HG02571 (cell line): ENCODE measurements at regions not wholly inside any gene's neighbourhood (a gene's known extent, or its start where the extent isn't known, plus 50 kb on each side); places are given as distances from the start of the nearest gene placed in this dataset.

Source experiments
- ATAC-seq: cut with Tn5 transposase; IDR thresholded peaks from one replicate; pipeline ENCODE4 v1.9.1; 2021; ENCODE audit warnings: mild to moderate bottlenecking, moderate library complexity; ENCODE audit not compliant: unreplicated experiment

DNA sequence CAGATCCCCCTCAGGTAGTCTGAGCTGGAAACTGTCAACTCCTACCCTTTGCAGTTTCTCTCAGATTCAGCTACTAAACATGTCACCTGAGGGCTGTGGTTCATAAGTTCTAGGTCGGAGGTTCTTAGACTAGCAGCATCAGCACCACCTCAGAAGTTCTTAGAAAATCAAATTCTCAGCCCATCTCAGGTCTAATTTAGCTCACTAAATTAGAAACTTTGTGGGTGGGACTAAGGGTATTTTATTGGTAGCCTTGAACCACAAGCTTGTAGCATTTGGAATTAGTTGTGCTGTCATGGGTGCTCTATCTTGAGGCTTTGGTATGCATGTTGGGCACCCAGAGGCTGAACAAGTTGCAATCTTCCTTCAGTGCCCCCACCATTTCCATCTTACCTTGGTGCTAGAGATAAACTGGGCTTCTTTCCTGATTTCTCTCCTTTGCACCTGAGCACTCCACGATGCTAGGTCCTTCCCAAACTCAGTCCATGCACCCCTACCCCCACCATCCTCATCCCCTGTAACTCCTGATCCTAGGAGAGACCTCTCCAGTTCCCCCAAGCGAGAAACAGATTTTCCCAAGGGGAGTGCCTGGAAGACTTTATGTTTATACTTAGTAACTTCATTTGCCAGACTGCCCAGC, 54.2 kb downstream of the S1PR1 start:
- no peak for ATAC-seq

DNA sequence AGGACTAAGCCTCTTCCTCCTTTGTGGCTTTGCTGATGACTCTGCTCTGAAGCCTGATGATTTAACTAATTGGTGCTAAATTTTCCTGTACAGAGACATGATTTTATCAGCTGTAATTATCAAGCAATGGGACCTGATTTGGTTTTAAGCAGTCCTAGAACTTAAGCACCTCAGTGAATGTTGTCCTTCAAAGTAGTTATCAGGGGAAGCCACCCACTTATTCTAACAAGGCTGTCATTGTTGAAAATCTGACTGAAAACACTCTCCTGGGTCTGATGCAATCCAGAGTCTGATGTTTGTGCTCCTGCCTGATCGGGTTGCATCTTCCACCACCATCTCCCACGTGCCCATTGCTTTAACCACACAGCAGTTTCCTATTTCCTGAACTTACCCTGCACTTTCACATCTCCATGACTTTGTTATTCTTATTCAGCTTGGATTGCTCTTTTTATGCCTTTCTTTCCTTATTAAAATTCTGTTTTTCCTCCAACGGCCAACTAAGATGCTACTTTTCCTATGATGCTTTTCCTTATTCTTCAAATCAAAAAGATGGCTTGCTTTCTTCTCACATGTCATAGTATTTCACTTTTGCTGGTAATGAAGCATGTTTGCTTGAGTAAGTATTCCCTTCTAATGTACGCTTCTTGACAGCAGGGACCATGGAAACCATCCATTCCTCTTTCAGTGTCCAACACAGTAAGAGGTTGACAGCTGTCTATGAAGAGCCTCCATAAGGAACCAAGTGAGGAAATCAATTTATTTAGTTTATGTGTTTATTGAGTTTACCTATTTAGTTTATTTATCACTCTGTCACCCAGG, 55.0 kb downstream of the S1PR1 start:
- no peak for ATAC-seq

DNA sequence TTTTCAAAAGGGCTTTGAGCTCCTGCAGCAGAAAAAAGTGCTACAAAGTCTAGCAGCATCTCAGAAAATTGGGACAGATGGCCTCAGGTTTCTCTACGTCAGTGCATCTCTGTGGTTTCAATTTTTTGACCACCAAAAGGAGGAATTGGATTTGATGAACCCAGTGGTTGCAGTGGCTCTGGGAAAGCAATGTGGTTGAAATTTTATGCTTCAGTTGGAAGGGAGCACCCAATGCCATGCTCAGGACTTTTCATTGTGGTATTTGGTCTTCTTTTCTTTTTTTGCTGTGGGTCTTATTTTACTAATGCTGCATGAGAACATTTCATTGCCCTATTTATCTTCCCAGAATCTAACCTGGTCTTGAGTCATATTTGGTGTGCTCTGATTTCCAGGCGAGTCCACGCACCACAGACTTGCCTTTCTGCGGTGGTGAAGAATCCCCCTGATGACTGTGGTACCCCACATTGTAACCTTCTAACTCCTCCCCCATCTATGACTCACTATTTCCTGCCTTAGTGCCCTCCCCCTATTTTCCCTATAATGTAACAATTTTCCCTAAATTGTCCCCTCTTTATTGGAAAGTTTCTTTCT, 56.7 kb downstream of the S1PR1 start:
- ATAC-seq, result peak; percentile 57

DNA sequence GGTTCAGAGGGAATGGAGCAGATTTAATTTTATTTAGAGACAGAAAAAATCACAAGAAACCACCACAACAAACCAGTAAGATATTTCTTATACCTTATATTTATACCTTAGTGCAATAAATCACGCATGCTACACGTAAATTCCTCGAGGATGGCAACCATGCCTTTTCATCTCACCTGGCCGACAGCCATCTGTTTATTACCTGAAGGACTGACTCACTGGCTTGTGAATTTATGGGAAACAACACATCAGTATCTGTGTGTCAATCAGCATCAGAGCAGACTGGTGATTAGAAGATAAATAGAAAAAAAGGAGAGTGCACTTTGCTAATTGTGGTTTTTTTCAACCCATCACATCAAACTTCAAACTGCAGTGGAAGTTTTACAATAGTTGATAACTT, 58.4 kb downstream of the S1PR1 start:
- no peak for ATAC-seq

DNA sequence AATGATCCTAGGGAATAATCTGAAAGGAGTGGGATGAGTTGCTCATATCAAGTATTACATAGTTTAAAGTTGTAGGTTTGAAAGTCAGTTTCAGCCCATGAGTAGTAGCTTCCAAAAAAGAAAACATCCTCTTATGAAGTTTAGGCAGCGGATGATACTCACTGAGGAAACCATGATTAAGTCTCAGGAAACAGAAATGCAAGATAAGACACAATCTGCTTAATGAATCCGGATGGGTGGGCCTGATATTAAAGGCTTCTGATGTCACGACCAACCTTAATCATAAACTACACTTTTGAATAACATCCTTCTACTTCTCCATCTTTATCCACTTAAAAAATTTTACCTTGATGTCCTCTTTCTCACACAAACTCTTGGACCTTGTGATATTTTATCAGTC, 61.8 kb downstream of the S1PR1 start:
- no peak for ATAC-seq

DNA sequence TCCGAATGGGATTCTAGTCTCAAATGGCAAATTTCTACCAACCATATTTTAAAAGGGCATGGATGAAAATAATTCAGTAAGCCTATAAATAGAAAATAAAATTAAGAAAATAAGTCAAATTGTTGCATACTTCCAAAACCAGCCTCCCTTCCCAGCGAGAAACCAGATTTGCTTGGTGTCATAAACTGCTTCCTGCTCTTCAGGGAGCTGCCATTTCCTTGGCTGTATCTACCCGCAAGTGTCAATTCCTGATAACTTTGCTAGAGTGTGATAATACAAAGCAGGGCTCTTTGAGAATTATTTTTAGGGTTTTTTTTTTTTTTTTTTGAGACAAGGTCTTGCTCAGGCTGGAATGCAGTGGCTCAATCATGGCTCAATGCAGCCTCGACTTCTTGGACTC, 62.3 kb downstream of the S1PR1 start:
- ATAC-seq, result no peak

DNA sequence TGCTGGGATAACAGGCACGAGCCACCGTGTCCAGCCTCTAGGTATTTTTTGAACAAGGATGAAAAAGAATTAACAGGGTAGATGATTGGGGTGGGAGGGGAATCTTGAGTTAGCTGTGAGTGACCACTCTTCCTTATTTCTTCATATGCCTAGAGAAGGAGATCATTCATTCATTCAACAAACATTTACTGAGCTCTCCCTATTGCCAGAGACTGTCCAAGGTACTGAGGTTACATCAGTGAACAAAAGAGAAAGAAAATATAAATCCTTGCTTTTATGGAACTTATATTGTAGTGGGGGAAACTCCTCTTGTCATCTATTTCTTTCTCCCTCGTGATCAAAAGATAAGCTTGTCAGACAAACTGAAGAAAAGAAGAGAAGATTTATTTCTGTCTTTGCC, 62.9 kb downstream of the S1PR1 start:
- no peak for ATAC-seq

DNA sequence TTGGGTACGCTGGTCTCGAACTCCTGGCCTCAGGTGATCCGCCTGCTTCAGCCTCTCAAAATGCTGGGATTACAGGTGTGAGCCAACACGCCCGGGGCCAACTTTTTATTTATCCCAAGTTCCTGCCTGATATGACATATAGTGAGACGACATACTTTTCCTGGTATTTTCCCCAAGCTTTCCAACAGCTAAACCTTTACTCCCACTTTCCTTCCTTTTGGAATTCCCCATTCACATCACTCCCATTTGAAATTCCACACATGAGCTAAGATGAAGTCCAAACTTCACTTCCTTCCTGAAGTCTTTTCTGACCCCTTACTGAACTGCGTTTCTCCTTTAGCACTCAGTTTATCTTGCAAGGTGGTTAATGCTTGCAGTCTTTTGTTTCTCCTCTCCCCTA, 64.1 kb downstream of the S1PR1 start:
- no peak for ATAC-seq

DNA sequence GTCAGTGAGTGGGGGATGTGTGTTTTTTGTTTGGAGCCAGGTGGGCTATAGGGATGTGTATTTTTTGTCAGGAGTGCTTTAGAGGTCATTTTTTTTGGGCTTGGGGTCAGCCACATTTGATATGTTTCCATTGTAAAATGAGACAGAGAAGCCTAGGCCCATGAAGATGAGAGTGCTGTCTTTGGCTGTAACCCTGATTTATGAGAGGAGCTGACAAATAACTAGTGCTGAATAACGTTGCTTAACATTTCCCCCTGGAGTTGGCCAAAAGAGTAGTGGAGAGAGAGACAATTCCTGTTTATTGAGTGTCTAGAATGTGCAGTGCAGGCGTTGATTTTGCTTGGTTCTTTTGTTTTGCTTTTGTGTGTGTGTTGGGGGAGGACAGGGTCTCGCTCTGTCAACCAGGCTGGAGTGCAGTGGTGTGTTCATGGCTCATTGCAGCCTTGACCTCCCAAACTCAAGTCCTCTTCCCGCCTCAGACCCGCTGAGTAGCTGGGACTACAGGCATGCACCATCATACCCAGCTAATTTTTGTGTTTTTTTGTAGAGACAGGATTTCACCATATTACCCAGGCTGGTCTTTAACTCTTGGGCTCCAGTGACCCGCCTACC, 64.7 kb downstream of the S1PR1 start:
- ATAC-seq, result no peak

DNA sequence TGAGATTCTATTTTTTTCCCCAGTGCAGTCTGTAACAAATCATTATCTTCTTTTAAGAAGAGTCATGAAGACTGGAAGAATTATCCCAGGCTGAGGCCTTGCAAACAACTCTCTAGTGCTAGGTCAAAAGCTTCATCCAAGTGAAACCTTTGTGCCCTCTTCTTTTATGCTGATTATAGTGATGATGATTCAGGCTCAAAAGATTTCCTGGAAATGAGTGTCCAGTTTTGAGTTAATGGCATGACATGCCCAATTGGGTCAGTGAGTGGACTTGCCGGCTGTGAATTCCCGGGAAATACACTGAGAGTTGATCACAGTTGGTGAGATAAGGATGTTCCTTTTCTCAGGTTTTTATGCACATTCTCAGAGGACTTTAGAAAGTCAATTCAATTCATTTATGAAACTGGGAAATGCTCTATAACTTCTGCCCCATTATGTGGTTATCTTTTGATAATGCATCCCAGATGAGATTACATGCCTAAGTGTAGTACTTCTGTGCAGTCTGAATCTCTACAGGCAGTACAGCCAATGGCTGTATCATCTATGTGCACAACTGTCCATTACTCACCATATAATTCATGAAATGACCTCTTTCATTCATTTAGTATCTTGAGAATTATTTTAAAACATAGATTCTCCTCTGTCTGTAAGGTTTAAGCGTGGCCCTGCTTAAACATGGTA, 66.2 kb downstream of the S1PR1 start:
- ATAC-seq, result no peak

DNA sequence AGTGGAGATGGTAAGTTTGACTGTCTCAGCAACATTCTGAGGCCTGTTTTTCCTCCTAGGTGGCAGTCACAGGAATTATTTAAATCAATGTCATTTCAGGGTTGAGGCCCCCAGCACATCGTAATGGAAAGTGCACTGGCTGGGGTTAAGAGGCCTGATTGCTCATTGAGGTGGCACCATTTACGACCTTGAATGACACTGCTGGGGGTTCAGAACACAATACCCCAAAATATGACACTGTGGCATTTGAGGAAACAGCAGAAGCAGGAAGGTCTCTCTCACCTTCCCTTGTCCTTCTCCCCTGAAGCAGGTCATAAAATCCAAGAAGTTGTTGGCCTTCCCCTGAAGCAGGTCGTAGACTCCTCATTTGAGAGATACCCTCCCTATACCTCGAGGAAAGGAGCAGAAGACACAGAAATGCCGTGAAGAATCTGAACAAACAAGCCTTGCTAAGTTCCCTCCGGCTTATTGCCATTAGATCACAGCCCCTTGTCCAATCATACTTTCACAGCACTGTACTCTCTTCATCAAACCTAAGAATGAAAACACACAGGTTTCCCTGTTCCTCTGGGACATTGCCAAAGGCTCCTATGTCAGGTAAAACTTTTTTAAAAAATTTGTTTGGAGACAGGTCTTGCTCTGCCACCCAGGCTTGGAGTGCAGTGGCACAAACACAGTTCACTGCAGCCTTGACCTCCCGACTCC, 71.3 kb downstream of the S1PR1 start:
- no peak for ATAC-seq

DNA sequence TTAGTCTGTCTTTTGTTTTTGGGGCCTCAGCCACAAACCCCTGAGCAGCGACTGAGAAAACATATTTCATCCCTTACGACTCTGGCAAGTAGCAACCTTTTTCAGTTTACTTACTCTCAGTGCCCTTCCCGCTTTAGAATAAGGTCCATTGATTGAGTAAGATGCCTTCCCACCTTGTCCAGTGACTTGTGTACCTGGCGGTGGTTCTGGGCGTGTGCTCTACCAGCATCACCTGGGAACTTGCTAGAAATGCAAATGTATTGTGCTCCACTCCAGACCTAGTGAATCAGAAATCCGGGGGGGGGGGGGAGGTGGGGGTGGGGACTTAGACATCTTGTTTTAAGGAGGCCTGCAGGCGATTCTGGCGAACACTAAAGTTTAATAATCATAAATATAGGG, 72.1 kb downstream of the S1PR1 start:
- ATAC-seq, result no peak

DNA sequence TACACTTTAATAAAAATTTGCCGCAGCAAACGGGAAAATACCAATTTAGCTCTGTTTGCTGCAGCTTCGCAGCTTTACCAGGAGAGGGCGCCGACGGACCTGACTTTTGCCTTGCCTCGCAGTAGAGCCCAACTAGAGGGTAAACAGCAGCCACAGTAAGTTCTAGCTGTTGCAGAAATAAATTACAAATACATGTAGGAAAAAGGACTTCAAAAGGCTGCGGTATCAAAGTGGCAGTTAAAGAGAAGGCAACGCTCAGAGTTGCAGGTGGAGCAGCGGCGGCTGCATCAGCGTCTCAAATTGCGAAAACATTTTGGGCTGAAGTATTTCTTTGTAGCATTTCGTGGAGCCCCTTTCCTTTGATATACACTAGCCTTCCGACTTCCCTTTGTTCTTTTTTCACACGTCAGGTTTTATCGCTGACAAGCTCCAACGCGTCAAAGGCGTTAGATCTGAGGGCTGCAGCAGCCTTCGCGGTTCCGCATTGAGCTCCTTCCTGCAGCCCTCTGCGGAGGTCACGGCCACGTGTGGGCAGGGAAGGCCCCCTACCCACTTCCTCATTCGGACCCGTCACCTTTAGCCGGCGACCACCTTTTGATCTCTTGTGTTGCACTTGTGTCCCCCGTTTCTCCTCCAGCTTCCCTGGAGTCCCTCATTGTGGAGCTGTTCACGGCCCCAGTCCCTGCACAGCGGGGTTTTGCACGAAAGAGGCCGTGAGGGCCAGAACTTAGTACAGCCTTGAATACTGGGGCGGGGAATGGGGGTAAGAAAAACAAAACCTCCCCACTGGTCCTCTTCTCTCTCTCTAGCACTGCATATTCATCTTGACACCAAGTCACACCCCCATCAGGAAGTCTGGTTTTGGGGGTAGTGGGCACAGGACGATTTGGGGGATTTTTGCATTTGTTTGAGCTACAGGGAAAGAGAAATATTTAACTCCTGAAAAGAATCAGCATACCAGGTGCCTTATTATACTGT, 72.8 kb downstream of the S1PR1 start:
- ATAC-seq, result peak; percentile 46

DNA sequence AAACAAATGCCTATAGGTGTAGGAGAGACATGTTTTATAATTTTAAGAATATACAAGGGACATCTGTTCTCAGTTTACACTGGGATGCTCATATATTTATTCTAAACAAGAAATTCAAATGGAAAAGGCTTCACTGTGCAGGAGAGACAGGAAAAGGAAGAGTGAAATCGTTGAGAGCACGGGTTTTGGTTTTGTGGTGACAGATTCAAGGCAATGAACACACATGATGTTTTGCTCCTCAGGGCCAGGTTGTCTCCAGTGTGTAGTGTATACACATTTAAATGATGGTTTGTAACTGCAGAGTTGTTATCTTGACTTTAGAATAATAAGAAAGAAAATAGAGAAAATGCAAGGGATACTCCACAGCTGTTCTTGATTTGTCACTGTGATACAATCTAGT, 73.7 kb downstream of the S1PR1 start:
- no peak for ATAC-seq

DNA sequence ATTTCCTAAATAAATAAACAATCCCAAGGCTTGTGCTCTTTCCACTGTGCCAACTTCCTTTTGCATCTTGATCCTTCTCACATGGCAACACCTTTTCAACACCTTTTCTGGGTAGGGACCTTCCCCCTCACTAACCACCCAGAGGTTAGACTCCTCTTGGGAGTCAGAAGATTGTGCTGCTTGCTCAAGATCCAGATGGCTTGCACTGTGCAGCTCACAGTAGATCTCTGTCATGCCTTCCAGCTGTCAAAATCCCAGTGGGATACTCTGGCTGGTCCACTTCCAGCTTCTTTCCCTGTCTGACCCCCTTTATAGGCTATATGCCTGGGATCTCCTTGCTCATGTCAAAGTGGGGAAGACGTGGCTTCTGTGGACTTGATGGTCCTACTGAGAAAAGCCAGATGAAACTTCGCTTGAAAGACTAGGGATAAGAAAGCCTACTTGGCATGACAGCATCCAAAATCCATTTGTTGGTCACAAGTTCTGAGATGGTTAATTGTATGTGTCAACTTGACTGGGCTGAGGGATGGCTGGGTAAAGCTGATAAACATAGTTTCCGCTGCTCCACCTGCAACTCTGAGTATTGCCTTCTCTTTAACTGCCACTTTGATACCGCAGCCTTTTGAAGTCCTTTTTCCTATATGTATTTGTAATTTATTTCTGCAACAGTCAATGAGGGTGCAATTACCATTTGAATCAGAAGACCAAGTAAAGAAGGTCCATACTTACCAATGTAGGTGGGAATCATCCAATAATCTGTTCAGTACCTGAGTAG, 74.5 kb downstream of the S1PR1 start:
- ATAC-seq, result no peak

DNA sequence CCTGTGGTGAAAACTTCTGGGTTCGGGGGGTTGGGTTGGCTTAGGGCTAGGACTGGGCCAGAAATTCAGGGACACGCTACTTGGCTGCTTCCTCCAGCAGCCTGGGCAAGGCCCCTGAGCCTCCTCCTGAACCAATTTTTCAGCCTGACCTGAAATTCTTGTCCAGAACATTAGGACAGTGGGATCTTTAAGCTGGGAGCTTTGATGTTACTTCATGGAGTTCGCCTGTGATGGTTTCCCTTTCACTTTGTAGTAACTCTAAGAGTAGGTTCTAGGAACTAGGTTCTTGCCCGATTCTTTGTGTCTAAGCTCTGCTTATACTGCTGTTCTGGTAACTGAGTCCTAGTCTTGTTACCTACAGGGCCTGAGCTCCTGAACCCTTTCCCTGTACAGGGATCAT, 75.3 kb downstream of the S1PR1 start:
- no peak for ATAC-seq

DNA sequence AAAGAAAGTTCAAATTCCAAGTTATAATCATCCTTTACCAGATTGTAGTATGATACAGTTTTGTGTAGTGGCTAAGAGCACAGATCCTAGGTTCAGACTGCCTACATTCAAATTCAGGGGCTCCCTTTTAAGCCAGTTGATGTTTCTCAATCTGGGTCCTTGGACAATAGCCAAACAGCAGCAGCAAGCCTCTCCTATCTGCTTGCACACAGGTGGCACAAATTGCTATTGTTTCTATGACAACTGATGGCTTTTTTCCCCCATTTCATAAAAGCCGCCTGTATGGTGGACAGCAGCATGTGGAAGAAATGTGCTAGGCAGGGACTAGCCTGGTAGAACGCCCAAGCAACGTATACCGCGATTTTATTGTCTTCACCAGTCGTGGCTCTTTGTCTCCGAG, 76.5 kb downstream of the S1PR1 start:
- no peak for ATAC-seq

DNA sequence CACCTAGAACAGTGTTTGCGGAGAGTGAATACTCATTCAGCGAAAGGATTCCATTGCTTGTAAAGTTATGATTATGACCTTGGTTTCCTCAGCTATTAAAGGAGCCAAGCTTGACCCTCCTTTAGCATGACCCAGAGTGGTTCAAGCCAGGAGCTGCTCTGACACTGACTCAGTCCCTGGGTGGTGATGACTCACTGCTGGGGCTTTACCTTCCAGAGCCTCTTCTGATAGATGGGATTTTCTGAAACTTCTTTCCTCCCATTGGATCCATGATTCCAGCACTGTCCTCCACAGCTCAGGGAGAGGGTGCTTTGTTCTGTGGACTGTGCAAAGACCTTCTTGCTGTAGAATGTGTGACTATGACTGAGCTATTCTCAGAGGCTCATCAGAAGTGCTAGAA, 77.4 kb downstream of the S1PR1 start:
- ATAC-seq, result no peak

DNA sequence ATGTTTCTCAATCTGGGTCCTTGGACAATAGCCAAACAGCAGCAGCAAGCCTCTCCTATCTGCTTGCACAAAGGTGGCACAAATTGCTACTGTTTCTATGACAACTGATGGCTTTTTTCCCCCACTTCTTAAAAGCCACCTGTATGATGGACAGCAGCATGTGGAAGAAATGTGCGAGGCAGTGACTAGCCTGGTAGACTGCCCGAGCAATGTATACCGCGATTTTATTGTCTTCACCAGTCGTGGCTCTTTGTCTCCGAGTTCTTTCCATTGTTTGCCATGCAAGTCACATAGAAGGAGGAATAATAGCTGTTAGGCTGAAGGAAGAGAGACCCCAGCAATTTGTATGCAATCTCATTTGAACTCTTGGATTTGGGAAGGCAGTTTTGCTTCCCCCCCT, 79.4 kb downstream of the S1PR1 start:
- no peak for ATAC-seq
